Smooth muscle cell (in vitro differentiated cells): ENCODE measurements at regions not wholly inside any gene's neighbourhood (a gene's known extent, or its start where the extent isn't known, plus 50 kb on each side); places are given as distances from the start of the nearest gene placed in this dataset.

ENCODE experiments used
- DNase-seq: peaks from one replicate; lab custom pipeline; 2025; ENCODE audit not compliant: unreplicated experiment; lab: John Stamatoyannopoulos, UW
- H2AFZ ChIP-seq: fragments of 200-600 bp; sonication (generic); 2 replicates; pipeline ENCODE4 v1.6.0; 2016; ENCODE audit warnings: antibody characterized with exemption, low read depth, mild to moderate bottlenecking
- H3F3A ChIP-seq: fragments of 200-600 bp; sonication (generic); 2 replicates; pipeline ENCODE4 v1.6.0; 2017; ENCODE audit warnings: antibody characterized with exemption, low read depth
- H3K27ac ChIP-seq: fragments of 200-600 bp; sonication (generic); 2 replicates; pipeline ENCODE4 v1.5.1; 2016; ENCODE audit warnings: low read depth, mild to moderate bottlenecking
- H3K27me3 ChIP-seq: fragments of 200-600 bp; sonication (generic); 2 replicates; pipeline ENCODE4 v1.6.1; 2016; ENCODE audit warnings: low read depth, mild to moderate bottlenecking
- H3K36me3 ChIP-seq: fragments of 200-600 bp; sonication (generic); 2 replicates; pipeline ENCODE4 v1.5.1; 2016; ENCODE audit warnings: low read depth
- H3K4me1 ChIP-seq: fragments of 200-600 bp; sonication (generic); 2 replicates; pipeline ENCODE4 v1.5.1; 2016; ENCODE audit warnings: low read depth
- H3K4me2 ChIP-seq: fragments of 200-600 bp; sonication (generic); 2 replicates; pipeline ENCODE4 v1.6.0; 2016; ENCODE audit warnings: mild to moderate bottlenecking
- H3K4me3 ChIP-seq: fragments of 200-600 bp; sonication (generic); 2 replicates; pipeline ENCODE4 v1.5.1; 2016; ENCODE audit warnings: mild to moderate bottlenecking
- H3K79me2 ChIP-seq: fragments of 200-600 bp; sonication (generic); 2 replicates; pipeline ENCODE4 v1.6.0; 2016; ENCODE audit warnings: low read depth, mild to moderate bottlenecking
- H3K9ac ChIP-seq: fragments of 200-600 bp; sonication (generic); 2 replicates; pipeline ENCODE4 v1.6.0; 2016; ENCODE audit warnings: low read depth
- H3K9me3 ChIP-seq: fragments of 200-600 bp; sonication (generic); replicated peaks from 2 replicates; pipeline ENCODE4 v1.5.1; 2016; ENCODE audit warnings: low read depth
- H4K20me1 ChIP-seq: fragments of 200-600 bp; sonication (generic); 2 replicates; pipeline ENCODE4 v1.6.0; 2016; ENCODE audit warnings: low read depth
- WGBS: methylation state at CpG from one replicate; pipeline ENCODE4 v1.1.7; 2016; ENCODE audit warnings: low lambda C conversion rate; 5-methylcytosine and 5-hydroxymethylcytosine counted together
- TF ChIP-seq, protein P1 (sequence below): fragments of 200-600 bp; sonication (generic); IDR thresholded peaks from 2 replicates; pipeline ENCODE4 v1.5.1; 2017; ENCODE audit warnings: borderline replicate concordance, mild to moderate bottlenecking, antibody characterized with exemption; ENCODE audit not compliant: insufficient read depth, poor library complexity, severe bottlenecking

DNA sequence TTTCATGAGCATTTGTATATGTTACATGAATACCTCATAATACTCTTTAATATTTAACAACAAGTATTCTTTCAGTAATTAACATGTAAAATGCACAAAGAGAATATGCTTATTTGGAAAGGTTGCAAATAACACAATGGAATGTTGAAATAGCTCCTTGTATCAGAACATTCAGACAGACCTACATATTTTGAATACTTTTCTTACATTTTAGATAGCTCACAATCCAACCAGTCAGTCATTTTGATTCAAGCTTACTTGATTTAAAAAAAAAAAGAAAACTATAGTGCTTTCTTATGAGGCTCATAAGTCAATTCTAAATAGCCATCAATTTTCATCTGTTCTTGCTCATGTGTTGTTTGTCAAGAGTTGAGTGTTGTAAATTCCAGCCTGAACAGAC is 518.8 kb downstream of the ADGRL2 start:
- TF ChIP-seq, protein P1, sequence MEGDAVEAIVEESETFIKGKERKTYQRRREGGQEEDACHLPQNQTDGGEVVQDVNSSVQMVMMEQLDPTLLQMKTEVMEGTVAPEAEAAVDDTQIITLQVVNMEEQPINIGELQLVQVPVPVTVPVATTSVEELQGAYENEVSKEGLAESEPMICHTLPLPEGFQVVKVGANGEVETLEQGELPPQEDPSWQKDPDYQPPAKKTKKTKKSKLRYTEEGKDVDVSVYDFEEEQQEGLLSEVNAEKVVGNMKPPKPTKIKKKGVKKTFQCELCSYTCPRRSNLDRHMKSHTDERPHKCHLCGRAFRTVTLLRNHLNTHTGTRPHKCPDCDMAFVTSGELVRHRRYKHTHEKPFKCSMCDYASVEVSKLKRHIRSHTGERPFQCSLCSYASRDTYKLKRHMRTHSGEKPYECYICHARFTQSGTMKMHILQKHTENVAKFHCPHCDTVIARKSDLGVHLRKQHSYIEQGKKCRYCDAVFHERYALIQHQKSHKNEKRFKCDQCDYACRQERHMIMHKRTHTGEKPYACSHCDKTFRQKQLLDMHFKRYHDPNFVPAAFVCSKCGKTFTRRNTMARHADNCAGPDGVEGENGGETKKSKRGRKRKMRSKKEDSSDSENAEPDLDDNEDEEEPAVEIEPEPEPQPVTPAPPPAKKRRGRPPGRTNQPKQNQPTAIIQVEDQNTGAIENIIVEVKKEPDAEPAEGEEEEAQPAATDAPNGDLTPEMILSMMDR: no peak
- Histone ChIP-seq H3K4me2 (no peak overlapping the region), H4K20me1 (no peaks in the 10 kb centered on the region), H3K4me3 (no peak overlapping the region), H3K9me3 (no peaks in the 10 kb centered on the region), H2AFZ (no peak overlapping the region), H3F3A (no peaks in the 10 kb centered on the region), H3K79me2 (no peaks in the 10 kb centered on the region), H3K4me1 (no peaks in the 10 kb centered on the region), H3K27me3 (no peaks in the 10 kb centered on the region), H3K27ac (no peak overlapping the region), H3K36me3 (no peaks in the 10 kb centered on the region), H3K9ac (no peak overlapping the region)
- DNase-seq: no peak

DNA sequence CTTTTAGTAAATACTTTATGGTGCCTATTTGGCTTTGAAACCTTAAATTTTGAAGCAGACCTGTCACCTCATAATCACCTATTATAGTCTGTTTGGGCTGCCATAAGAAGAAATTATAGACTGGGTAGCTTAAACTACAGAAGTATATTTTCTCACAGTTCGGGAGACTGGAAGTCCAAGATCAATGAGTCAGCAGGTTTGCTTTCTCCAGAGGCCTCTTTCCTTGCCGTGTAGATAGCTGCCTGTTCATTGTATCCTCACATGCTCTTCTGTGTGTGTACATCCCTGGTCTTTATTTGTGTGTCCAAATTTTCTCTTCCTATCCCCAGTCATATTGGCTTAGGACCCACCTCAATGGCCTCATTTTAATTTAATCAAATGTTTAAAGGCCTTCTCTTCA is 518.2 kb downstream of the ADGRL2 start:
- TF ChIP-seq, protein P1: no peak
- DNase-seq: no peak
- H3K27ac ChIP-seq: no peak overlapping the region

DNA sequence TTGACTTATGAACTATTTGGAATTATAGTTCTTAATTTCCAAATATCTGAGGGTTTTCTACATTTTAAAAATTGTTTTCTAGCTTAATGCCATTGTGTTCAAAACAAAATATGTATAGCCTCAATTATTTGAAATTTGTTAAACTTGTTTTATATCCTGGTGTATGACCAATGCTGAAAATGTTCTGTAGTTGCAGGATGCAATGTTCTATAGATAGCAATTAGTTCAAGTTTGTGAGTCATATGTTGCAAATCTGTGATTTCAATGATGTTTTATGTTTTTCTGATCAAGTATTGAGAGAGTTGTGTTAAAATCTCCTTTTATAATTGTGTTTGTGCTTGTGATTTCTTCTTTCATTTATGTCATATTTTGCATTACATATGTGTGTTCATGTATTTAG is 517.5 kb downstream of the ADGRL2 start:
- H3K9ac ChIP-seq: no peak overlapping the region
- no peak overlapping the region for H3K27ac ChIP-seq
- H4K20me1 ChIP-seq: no peaks in the 10 kb centered on the region
- TF ChIP-seq, protein P1: no peak
- H3K27me3 ChIP-seq: no peaks in the 10 kb centered on the region
- no peak for DNase-seq
- no peak overlapping the region for H3K4me3 ChIP-seq
- H3K4me2 ChIP-seq: no peak overlapping the region
- H2AFZ ChIP-seq: no peak overlapping the region
- no peaks in the 10 kb centered on the region for H3K79me2 ChIP-seq
- no peaks in the 10 kb centered on the region for H3K9me3 ChIP-seq
- no peaks in the 10 kb centered on the region for H3K4me1 ChIP-seq
- no peaks in the 10 kb centered on the region for H3F3A ChIP-seq
- H3K36me3 ChIP-seq: no peaks in the 10 kb centered on the region

More for the DNA sequence above, 518.2 kb downstream of the ADGRL2 start:
- no peaks in the 10 kb centered on the region for H3K9me3 ChIP-seq
- 43% methylated on average over 2 of the region's 2 CpGs for WGBS
- H4K20me1 ChIP-seq: no peaks in the 10 kb centered on the region
- H3K9ac ChIP-seq: no peak overlapping the region
- no peaks in the 10 kb centered on the region for H3F3A ChIP-seq
- no peaks in the 10 kb centered on the region for H3K4me1 ChIP-seq
- H3K27me3 ChIP-seq: no peaks in the 10 kb centered on the region
- H3K4me2 ChIP-seq: no peak overlapping the region
- H3K36me3 ChIP-seq: no peaks in the 10 kb centered on the region
- no peak overlapping the region for H2AFZ ChIP-seq
- H3K79me2 ChIP-seq: no peaks in the 10 kb centered on the region
- no peak overlapping the region for H3K4me3 ChIP-seq

DNA sequence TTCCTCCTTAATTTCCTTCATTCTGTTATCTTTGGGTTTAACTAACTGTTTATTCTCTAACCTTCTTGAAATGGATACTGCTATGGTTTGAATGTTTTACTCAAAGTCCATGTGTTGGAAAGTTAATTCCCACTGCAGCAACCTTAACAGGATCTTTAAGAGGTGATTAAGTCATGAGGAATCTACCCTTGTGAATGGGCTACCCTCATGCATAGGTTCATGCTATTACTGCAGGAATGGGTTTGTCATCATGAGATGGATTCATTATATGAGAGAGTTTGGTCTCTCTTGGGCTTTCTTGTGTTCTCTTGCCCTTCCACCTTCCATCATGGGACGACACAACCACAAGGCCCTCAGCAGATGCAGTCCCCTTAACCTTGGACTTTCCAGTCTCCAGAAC is 516.9 kb downstream of the ADGRL2 start:
- TF ChIP-seq, protein P1: no peak

More for the DNA sequence above, 516.9 kb downstream of the ADGRL2 start:
- Histone ChIP-seq H4K20me1 (no peaks in the 10 kb centered on the region), H3K4me3 (no peak overlapping the region), H3K79me2 (no peaks in the 10 kb centered on the region), H3K9ac (no peak overlapping the region), H3K4me2 (no peak overlapping the region), H3F3A (no peaks in the 10 kb centered on the region), H3K36me3 (no peaks in the 10 kb centered on the region), H3K27me3 (no peaks in the 10 kb centered on the region), H3K9me3 (no peaks in the 10 kb centered on the region), H3K27ac (no peak overlapping the region), H3K4me1 (no peaks in the 10 kb centered on the region), H2AFZ (no peak overlapping the region)
- no peak for DNase-seq
- WGBS: 90% methylated on average over 1 of the region's 1 CpG
